ENCODE measurements at regions not wholly inside any gene's neighbourhood (a gene's known extent, or its start where the extent isn't known, plus 50 kb on each side); places are given as distances from the start of the nearest gene placed in this dataset.

DNA sequence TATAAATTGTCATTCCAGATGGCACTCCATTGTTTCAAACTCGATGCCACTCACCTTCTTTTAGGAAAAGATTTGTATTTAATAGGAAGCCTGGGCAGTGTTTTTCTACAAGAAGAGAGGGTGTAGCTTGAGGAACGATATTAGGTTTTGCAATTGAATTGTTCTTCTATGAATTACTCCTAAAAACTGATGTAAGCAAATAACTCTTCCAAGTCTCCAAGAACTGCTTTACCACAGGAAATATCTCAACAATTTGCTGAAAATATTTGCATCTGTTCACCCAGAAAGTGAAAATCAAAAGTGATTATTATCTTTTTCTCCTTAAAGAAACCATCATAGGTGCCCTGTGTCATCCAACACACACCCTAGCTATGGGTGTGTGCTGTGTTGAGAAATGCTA, 261.3 kb upstream of the MEOX2 start:
- H3K4me1 ChIP-seq (ENCODE audit: insufficient read depth, low read length): no peaks in the 10 kb centered on the region
- no peaks in the 10 kb centered on the region for H3K4me1 Mint-ChIP-seq (ENCODE audit: low read depth, unreplicated experiment)
- no peak for FAIRE-seq
- no peak overlapping the region for H3K4me3 Mint-ChIP-seq (ENCODE audit: unreplicated experiment)
- H3K9me3 Mint-ChIP-seq (ENCODE audit: unreplicated experiment): no peaks in the 10 kb centered on the region
- H3K9me3 ChIP-seq (ENCODE audit: insufficient read depth, low read depth, low read length): no peaks in the 10 kb centered on the region
- H3K4me3 ChIP-seq (ENCODE audit: insufficient read depth, low read depth, low read length): no peak overlapping the region
- no peak overlapping the region for H3K4me2 ChIP-seq (ENCODE audit: low read length)
- no peaks in the 10 kb centered on the region for H3K36me3 Mint-ChIP-seq (ENCODE audit: low read depth, unreplicated experiment)
- no peak overlapping the region for H3K27ac ChIP-seq (ENCODE audit: low read depth, low read length)
- H3K79me2 ChIP-seq (ENCODE audit: insufficient read depth, low read length): no peaks in the 10 kb centered on the region
- H2AFZ ChIP-seq (ENCODE audit: low read depth, low read length): no peak overlapping the region
- TF ChIP-seq EZH2 (IDR thresholded peaks at IDR 0.05; ENCODE audit: insufficient read depth, low read length): no peak
- TF ChIP-seq, protein P1, sequence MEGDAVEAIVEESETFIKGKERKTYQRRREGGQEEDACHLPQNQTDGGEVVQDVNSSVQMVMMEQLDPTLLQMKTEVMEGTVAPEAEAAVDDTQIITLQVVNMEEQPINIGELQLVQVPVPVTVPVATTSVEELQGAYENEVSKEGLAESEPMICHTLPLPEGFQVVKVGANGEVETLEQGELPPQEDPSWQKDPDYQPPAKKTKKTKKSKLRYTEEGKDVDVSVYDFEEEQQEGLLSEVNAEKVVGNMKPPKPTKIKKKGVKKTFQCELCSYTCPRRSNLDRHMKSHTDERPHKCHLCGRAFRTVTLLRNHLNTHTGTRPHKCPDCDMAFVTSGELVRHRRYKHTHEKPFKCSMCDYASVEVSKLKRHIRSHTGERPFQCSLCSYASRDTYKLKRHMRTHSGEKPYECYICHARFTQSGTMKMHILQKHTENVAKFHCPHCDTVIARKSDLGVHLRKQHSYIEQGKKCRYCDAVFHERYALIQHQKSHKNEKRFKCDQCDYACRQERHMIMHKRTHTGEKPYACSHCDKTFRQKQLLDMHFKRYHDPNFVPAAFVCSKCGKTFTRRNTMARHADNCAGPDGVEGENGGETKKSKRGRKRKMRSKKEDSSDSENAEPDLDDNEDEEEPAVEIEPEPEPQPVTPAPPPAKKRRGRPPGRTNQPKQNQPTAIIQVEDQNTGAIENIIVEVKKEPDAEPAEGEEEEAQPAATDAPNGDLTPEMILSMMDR (IDR thresholded peaks at IDR 0.05; ENCODE audit: insufficient read depth, low read depth, low read length): no peak
- H3K27ac Mint-ChIP-seq (ENCODE audit: unreplicated experiment): no peak overlapping the region
- H3K27me3 Mint-ChIP-seq (ENCODE audit: low read depth, unreplicated experiment): no peaks in the 10 kb centered on the region
- H4K20me1 ChIP-seq (ENCODE audit: insufficient read depth, low read length): no peaks in the 10 kb centered on the region
- H3K9ac ChIP-seq (ENCODE audit: low read length): no peak overlapping the region
- H3K27me3 ChIP-seq (ENCODE audit: insufficient read depth, low read length): no peaks in the 10 kb centered on the region
- H3K36me3 ChIP-seq (ENCODE audit: insufficient read depth, low read length): no peaks in the 10 kb centered on the region
- DNase-seq (ENCODE audit: low read depth): no peak

DNA sequence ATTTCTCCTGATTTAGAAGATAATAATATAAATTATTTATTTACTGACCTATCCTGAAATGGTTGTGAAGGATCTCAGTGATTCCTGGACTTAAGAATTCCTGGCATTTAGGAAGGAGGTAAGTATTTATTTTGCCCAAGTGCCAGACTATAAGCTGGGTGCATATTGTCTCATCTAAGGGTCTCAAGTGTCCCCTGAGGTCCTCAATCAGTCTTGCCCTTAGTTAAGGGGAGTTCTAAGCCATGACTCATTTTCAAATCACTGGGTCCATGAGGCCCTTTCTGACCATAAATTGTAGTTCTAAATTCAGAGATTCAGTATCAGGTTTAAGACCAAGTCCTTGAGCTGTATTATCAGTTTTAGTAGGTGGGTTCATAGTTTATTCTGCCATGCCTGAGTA, 251.6 kb upstream of the MEOX2 start:
- no peaks in the 10 kb centered on the region for H3K4me1 ChIP-seq (ENCODE audit: insufficient read depth, low read length)
- TF ChIP-seq EZH2 (IDR thresholded peaks at IDR 0.05; ENCODE audit: insufficient read depth, low read length): no peak
- TF ChIP-seq, protein P1 (IDR thresholded peaks at IDR 0.05; ENCODE audit: insufficient read depth, low read depth, low read length): no peak
- no peaks in the 10 kb centered on the region for H3K36me3 ChIP-seq (ENCODE audit: insufficient read depth, low read length)
- H3K4me2 ChIP-seq (ENCODE audit: low read length): no peak overlapping the region
- H3K79me2 ChIP-seq (ENCODE audit: insufficient read depth, low read length): no peaks in the 10 kb centered on the region
- Mint-ChIP-seq H3K9me3 (ENCODE audit: unreplicated experiment) (peaks cover 3% of the 10 kb centered on the region), H3K27me3 (ENCODE audit: low read depth, unreplicated experiment) (no peaks in the 10 kb centered on the region), H3K4me3 (ENCODE audit: unreplicated experiment) (no peak overlapping the region), H3K27ac (ENCODE audit: unreplicated experiment) (no peak overlapping the region), H3K36me3 (ENCODE audit: low read depth, unreplicated experiment) (no peaks in the 10 kb centered on the region), H3K4me1 (ENCODE audit: low read depth, unreplicated experiment) (peaks cover 4% of the 10 kb centered on the region)
- H3K27me3 ChIP-seq (ENCODE audit: insufficient read depth, low read length): no peaks in the 10 kb centered on the region
- H2AFZ ChIP-seq (ENCODE audit: low read depth, low read length): no peak overlapping the region
- H4K20me1 ChIP-seq (ENCODE audit: insufficient read depth, low read length): no peaks in the 10 kb centered on the region
- DNase-seq (ENCODE audit: low read depth): peak; percentile 5
- H3K9ac ChIP-seq (ENCODE audit: low read length): no peak overlapping the region
- no peaks in the 10 kb centered on the region for H3K9me3 ChIP-seq (ENCODE audit: insufficient read depth, low read depth, low read length)
- no peak overlapping the region for H3K4me3 ChIP-seq (ENCODE audit: insufficient read depth, low read depth, low read length)
- FAIRE-seq: no peak
- no peak overlapping the region for H3K27ac ChIP-seq (ENCODE audit: low read depth, low read length)

DNA sequence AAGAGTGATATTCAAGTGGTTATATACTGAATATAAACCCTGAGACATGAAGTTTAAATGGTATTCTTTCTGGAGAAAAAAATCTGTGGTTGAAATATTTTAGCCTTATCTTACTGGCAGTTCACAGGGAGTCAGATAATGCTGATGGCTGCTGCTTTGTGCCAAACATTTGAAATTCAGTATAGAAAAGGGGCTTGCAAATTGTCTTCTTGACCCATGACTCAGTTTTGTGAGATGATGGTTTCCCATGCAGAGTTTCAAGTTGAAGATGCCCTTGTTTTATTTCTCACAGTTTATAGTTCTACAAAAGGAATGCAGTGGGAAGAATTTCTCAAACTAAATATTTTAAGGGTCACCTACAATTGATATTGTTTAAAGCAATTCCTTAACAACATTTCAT, 251.1 kb upstream of the MEOX2 start:
- H3K36me3 Mint-ChIP-seq (ENCODE audit: low read depth, unreplicated experiment): no peaks in the 10 kb centered on the region
- H3K4me1 ChIP-seq (ENCODE audit: insufficient read depth, low read length): no peaks in the 10 kb centered on the region
- peaks cover 3% of the 10 kb centered on the region for H3K9me3 Mint-ChIP-seq (ENCODE audit: unreplicated experiment)
- H3K36me3 ChIP-seq (ENCODE audit: insufficient read depth, low read length): no peaks in the 10 kb centered on the region
- no peaks in the 10 kb centered on the region for H3K27me3 ChIP-seq (ENCODE audit: insufficient read depth, low read length)
- H3K79me2 ChIP-seq (ENCODE audit: insufficient read depth, low read length): no peaks in the 10 kb centered on the region
- no peak overlapping the region for H3K9ac ChIP-seq (ENCODE audit: low read length)
- no peak overlapping the region for H3K27ac ChIP-seq (ENCODE audit: low read depth, low read length)
- no peak overlapping the region for H2AFZ ChIP-seq (ENCODE audit: low read depth, low read length)
- no peak for TF ChIP-seq EZH2 (IDR thresholded peaks at IDR 0.05; ENCODE audit: insufficient read depth, low read length)
- TF ChIP-seq, protein P1 (IDR thresholded peaks at IDR 0.05; ENCODE audit: insufficient read depth, low read depth, low read length): no peak
- DNase-seq (ENCODE audit: low read depth) (peak; percentile 36), FAIRE-seq (no peak)
- H3K27me3 Mint-ChIP-seq (ENCODE audit: low read depth, unreplicated experiment): no peaks in the 10 kb centered on the region
- H3K9me3 ChIP-seq (ENCODE audit: insufficient read depth, low read depth, low read length): no peaks in the 10 kb centered on the region
- H3K27ac Mint-ChIP-seq (ENCODE audit: unreplicated experiment): no peak overlapping the region
- no peaks in the 10 kb centered on the region for H4K20me1 ChIP-seq (ENCODE audit: insufficient read depth, low read length)
- no peak overlapping the region for H3K4me3 ChIP-seq (ENCODE audit: insufficient read depth, low read depth, low read length)
- no peak overlapping the region for H3K4me3 Mint-ChIP-seq (ENCODE audit: unreplicated experiment)
- H3K4me1 Mint-ChIP-seq (ENCODE audit: low read depth, unreplicated experiment): peaks cover 4% of the 10 kb centered on the region
- H3K4me2 ChIP-seq (ENCODE audit: low read length): no peak overlapping the region

Measured in astrocyte (in vitro differentiated cells and primary cell).